H1 (cell line): ENCODE measurements at regions not wholly inside any gene's neighbourhood (a gene's known extent, or its start where the extent isn't known, plus 50 kb on each side); places are given as distances from the start of the nearest gene placed in this dataset.

Source experiments
- CTCF ChIA-PET: fragments of 300-600 bp; sonication (Branson Sonifier 250); formaldehyde crosslinking; loops from one replicate; lab custom pipeline; 2021; ENCODE audit not compliant: partially characterized antibody; lab: Charles Lee
- POLR2A ChIA-PET: fragments of 300-600 bp; sonication (Branson Sonifier 250); formaldehyde crosslinking; loops from one replicate; lab custom pipeline; 2021; ENCODE audit warnings: inconsistent platforms; ENCODE audit not compliant: partially characterized antibody; lab: Charles Lee
- DNase-seq, 2 experiments: peaks; one replicate each; pipeline versions ENCODE4 v3.0.0 to v3.0.0-alpha.2; 2010 to 2022; ENCODE audit warnings: low spot score in 2 of 2, low read depth in 1 of 2, mixed read lengths in 1 of 2
- FAIRE-seq: peaks from 2 replicates; lab custom pipeline; 2011; peaks lifted over from hg19 to GRCh38; lab: Jason Lieb, UNC
- H2AFZ ChIP-seq: 2 replicates; pipeline ENCODE4 v1.8.1; 2012; ENCODE audit warnings: low read length, inconsistent platforms
- H2AK5ac ChIP-seq: 2 replicates; pipeline ENCODE4 v1.6.1; 2013; ENCODE audit warnings: low read depth, low read length
- H2BK120ac ChIP-seq: replicated peaks from 2 replicates; pipeline ENCODE3; 2013; ENCODE audit warnings: low read depth, low read length, inconsistent platforms
- H2BK12ac ChIP-seq: 2 replicates; pipeline ENCODE4 v1.6.1; 2013; ENCODE audit warnings: low read depth, low read length
- H2BK15ac ChIP-seq: 2 replicates; pipeline ENCODE4 v1.6.1; 2013; ENCODE audit warnings: low read length
- H2BK20ac ChIP-seq: 2 replicates; pipeline ENCODE4 v1.6.1; 2013; ENCODE audit warnings: low read length
- H2BK5ac ChIP-seq: 2 replicates; pipeline ENCODE4 v1.6.1; 2013; ENCODE audit warnings: low read depth, low read length
- H3K14ac ChIP-seq: 2 replicates; pipeline ENCODE4 v1.6.1; 2013; ENCODE audit warnings: inconsistent platforms; ENCODE audit not compliant: insufficient read length
- H3K18ac ChIP-seq: 2 replicates; pipeline ENCODE4 v1.6.1; 2013; ENCODE audit warnings: low read length; ENCODE audit errors: extremely low read depth
- H3K23ac ChIP-seq: 2 replicates; pipeline ENCODE4 v1.6.1; 2013; ENCODE audit warnings: inconsistent platforms; ENCODE audit not compliant: insufficient read length
- H3K23me2 ChIP-seq: 2 replicates; pipeline ENCODE4 v1.6.1; 2013; ENCODE audit warnings: low read depth, low read length
- H3K27ac ChIP-seq: 2 replicates; pipeline ENCODE4 v1.6.1; 2011; ENCODE audit warnings: low read depth, low read length, inconsistent platforms
- H3K27me3 ChIP-seq, 4 experiments: replicated peaks in 1 of 4; 1 replicate in 1 of 4; 2 replicates in 3 of 4; pipeline versions ENCODE4 v1.6.1 to v1.8.1; 2011 to 2013; ENCODE audit warnings: low read length in 3 of 4, mild to moderate bottlenecking in 3 of 4, inconsistent platforms in 2 of 4, mixed read lengths in 2 of 4, moderate library complexity in 1 of 4; ENCODE audit not compliant: control insufficient read depth in 3 of 4, insufficient read depth in 3 of 4; ENCODE audit errors: extremely low read depth in 1 of 4
- H3K36me3 ChIP-seq, 4 experiments: 2 replicates each; pipeline versions ENCODE4 v1.6.1 to v1.8.1; 2011 to 2013; ENCODE audit warnings: mild to moderate bottlenecking in 4 of 4, low read length in 3 of 4, moderate library complexity in 2 of 4, control low read depth in 1 of 4, inconsistent platforms in 1 of 4; ENCODE audit not compliant: insufficient read depth in 4 of 4, control insufficient read depth in 2 of 4
- H3K4ac ChIP-seq: replicated peaks from 2 replicates; pipeline ENCODE3; 2013; ENCODE audit warnings: low read length, low read depth, mixed read lengths, inconsistent platforms; ENCODE audit not compliant: insufficient read length
- H3K4me1 ChIP-seq, 4 experiments: replicated peaks in 1 of 4; 1 replicate in 1 of 4; 2 replicates in 3 of 4; pipeline versions ENCODE4 v1.6.1 to v1.8.1; 2011 to 2013; ENCODE audit warnings: low read length in 3 of 4, inconsistent platforms in 2 of 4, mixed read lengths in 1 of 4; ENCODE audit not compliant: insufficient read depth in 4 of 4, control insufficient read depth in 3 of 4
- H3K4me2 ChIP-seq, 2 experiments: 2 replicates each; pipeline versions ENCODE4 v1.6.1 to v1.8.1; 2011 to 2013; ENCODE audit warnings: low read depth in 2 of 2, low read length in 2 of 2, control low read depth in 1 of 2, inconsistent platforms in 1 of 2, mild to moderate bottlenecking in 1 of 2; ENCODE audit not compliant: insufficient read depth in 1 of 2
- H3K4me3 ChIP-seq, 4 experiments: fragments of 200-600, 300-600 bp in 1 of 4; sonication (generic), shearing (Covaris generic), sonication (Bioruptor Twin) in 1 of 4; 2 replicates each; pipeline versions ENCODE4 v1.5.1 to v1.8.1; 2011 to 2016; ENCODE audit warnings: low read length in 4 of 4, low read depth in 3 of 4, control low read depth in 2 of 4, inconsistent platforms in 2 of 4, mild to moderate bottlenecking in 2 of 4, mixed read lengths in 1 of 4, moderate library complexity in 1 of 4; ENCODE audit not compliant: insufficient read depth in 2 of 4; ENCODE audit errors: extremely low read depth in 1 of 4
- H3K56ac ChIP-seq: replicated peaks from 2 replicates; pipeline ENCODE3; 2013; ENCODE audit warnings: low read depth, mild to moderate bottlenecking, mixed read lengths, low read length, inconsistent platforms; ENCODE audit not compliant: insufficient read length
- H3K79me1 ChIP-seq: 2 replicates; pipeline ENCODE4 v1.6.1; 2013; ENCODE audit warnings: low read depth, low read length, control low read depth
- H3K79me2 ChIP-seq, 2 experiments: 2 replicates each; pipeline versions ENCODE4 v1.6.1 to v1.8.1; 2012 to 2013; ENCODE audit warnings: low read length in 2 of 2, mild to moderate bottlenecking in 2 of 2, inconsistent platforms in 1 of 2; ENCODE audit not compliant: insufficient read depth in 2 of 2, control insufficient read depth in 1 of 2
- H3K9ac ChIP-seq, 4 experiments: replicated peaks in 1 of 4; 1 replicate in 1 of 4; 2 replicates in 3 of 4; pipeline versions ENCODE4 v1.6.1 to v1.8.1; 2011 to 2013; ENCODE audit warnings: low read depth in 3 of 4, low read length in 3 of 4, control low read depth in 2 of 4, mild to moderate bottlenecking in 2 of 4, moderate library complexity in 2 of 4, inconsistent platforms in 1 of 4; ENCODE audit errors: extremely low read depth in 1 of 4
- H3K9me3 ChIP-seq, 2 experiments: 2 replicates each; pipeline versions ENCODE4 v1.6.1 to v1.8.1; 2012 to 2013; ENCODE audit warnings: mild to moderate bottlenecking in 2 of 2, moderate library complexity in 2 of 2, control low read depth in 1 of 2, inconsistent platforms in 1 of 2, low read depth in 1 of 2, low read length in 1 of 2, mixed read lengths in 1 of 2; ENCODE audit not compliant: insufficient read depth in 2 of 2
- H4K20me1 ChIP-seq, 2 experiments: replicated peaks in 1 of 2; 2 replicates each; pipeline versions ENCODE3 to v1.8.1; 2011 to 2013; ENCODE audit warnings: inconsistent platforms in 2 of 2, low read length in 2 of 2, mild to moderate bottlenecking in 1 of 2; ENCODE audit not compliant: insufficient read depth in 2 of 2, control insufficient read depth in 1 of 2
- H4K5ac ChIP-seq: 2 replicates; pipeline ENCODE4 v1.6.1; 2013; ENCODE audit warnings: low read length, low read depth, mixed read lengths, inconsistent platforms; ENCODE audit not compliant: insufficient read length
- H4K8ac ChIP-seq: 2 replicates; pipeline ENCODE4 v1.8.0; 2013; ENCODE audit warnings: mild to moderate bottlenecking, moderate library complexity, low read length, inconsistent platforms; ENCODE audit not compliant: insufficient read depth; ENCODE audit errors: extremely low read depth
- H4K91ac ChIP-seq: replicated peaks from 2 replicates; pipeline ENCODE3; 2013; ENCODE audit warnings: low read length, mixed read lengths, inconsistent platforms; ENCODE audit not compliant: insufficient read length
- BRCA1 ChIP-seq: IDR thresholded peaks from 2 replicates; pipeline ENCODE4 v1.6.1; 2012; ENCODE audit warnings: low read depth, low read length, improper control_type of control experiment
- FOSL1 ChIP-seq: IDR thresholded peaks from 2 replicates; pipeline ENCODE4 v1.6.1; 2011; ENCODE audit warnings: mild to moderate bottlenecking, low read depth, low read length, moderate library complexity; ENCODE audit not compliant: insufficient read depth
- NANOG ChIP-seq: IDR thresholded peaks from 2 replicates; pipeline ENCODE4 v1.6.1; 2011; ENCODE audit warnings: low read length, low read depth, mild to moderate bottlenecking, inconsistent platforms; ENCODE audit not compliant: insufficient read depth, poor library complexity, severe bottlenecking
- PHF8 ChIP-seq: fragments of 200-600 bp; sonication (generic); conservative IDR thresholded peaks from 2 replicates; pipeline ENCODE4 v1.7.1; 2012; ENCODE audit warnings: low read depth, mild to moderate bottlenecking, inconsistent platforms, low read length, moderate library complexity
- POLR2AphosphoS5 ChIP-seq: IDR thresholded peaks from 2 replicates; pipeline ENCODE4 v1.6.1; 2011; ENCODE audit warnings: low read depth, low read length
- POU5F1 ChIP-seq: IDR thresholded peaks from 2 replicates; pipeline ENCODE4 v1.6.1; 2011; ENCODE audit warnings: low read depth, mild to moderate bottlenecking, low read length, moderate library complexity
- RAD21 ChIP-seq, 2 experiments: IDR thresholded peaks in 1 of 2; conservative IDR thresholded peaks in 1 of 2; 2 replicates each; pipeline ENCODE4 v1.6.1; 2011; ENCODE audit warnings: low read depth in 2 of 2, low read length in 2 of 2, improper control_type of control experiment in 1 of 2, inconsistent platforms in 1 of 2, mild to moderate bottlenecking in 1 of 2, moderate library complexity in 1 of 2
- RBBP5 ChIP-seq: IDR thresholded peaks from 2 replicates; pipeline ENCODE4 v1.7.1; 2012; ENCODE audit warnings: low read depth, mild to moderate bottlenecking, inconsistent platforms, low read length, moderate library complexity, borderline replicate concordance
- SP2 ChIP-seq: IDR thresholded peaks from 2 replicates; pipeline ENCODE4 v1.6.1; 2012; ENCODE audit warnings: mild to moderate bottlenecking, low read length, inconsistent platforms
- WGBS, 2 experiments: shearing (Covaris generic) in 1 of 2; methylation state at CpG; one replicate each; pipeline versions ENCODE4 v1.1.6 to v1.1.7; 2013 to 2015; ENCODE audit warnings: low lambda C conversion rate in 2 of 2, mixed read lengths in 2 of 2, inconsistent platforms in 1 of 2, low coverage in 1 of 2, missing lambda C conversion rate in 1 of 2; ENCODE audit not compliant: insufficient replicate concordance in 2 of 2, insufficient coverage in 1 of 2, insufficient read length in 1 of 2; ENCODE audit errors: extremely low coverage in 1 of 2, missing lambda C conversion rate in 1 of 2; 5-methylcytosine and 5-hydroxymethylcytosine counted together

DNA sequence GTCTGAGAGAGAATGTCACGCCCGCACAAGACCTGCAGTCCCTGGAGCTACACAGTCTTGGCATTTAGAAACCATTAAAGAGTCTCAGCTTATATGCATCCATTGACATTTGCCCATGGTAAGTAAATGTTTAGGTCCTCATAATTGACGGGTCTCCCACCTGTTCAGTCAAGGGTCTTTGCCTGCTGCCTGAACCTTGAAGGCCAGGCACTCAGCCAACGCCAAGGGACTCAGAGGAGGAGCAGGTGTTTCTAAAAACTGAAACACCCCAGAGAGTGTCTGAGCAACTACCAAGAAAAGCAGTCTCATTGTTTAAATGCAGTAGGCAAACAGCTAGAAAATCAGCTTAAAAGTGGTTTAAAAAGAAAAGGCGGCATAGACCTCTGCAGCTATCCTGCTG lies 264.7 kb upstream of the AKR1E2 start:
- Histone ChIP-seq H2AFZ (no peak overlapping the region), H4K5ac (no peak overlapping the region), H3K4me3 (no peak overlapping the region), H4K8ac (no peak overlapping the region), H3K14ac (no peak overlapping the region), H3K9me3 (no peaks in the 10 kb centered on the region), H2BK20ac (no peak overlapping the region), H3K23ac (no peak overlapping the region), H3K4ac (no peak overlapping the region), H3K4me1 (no peaks in the 10 kb centered on the region; a peak in 1 of 7 replicates), H2BK15ac (no peak overlapping the region), H3K4me2 (no peak overlapping the region), H2BK5ac (no peak overlapping the region), H3K36me3 (no peaks in the 10 kb centered on the region), H3K79me2 (no peaks in the 10 kb centered on the region), H3K27ac (no peak overlapping the region), H2AK5ac (no peak overlapping the region), H4K20me1 (no peaks in the 10 kb centered on the region), H3K9ac (no peak overlapping the region), H3K23me2 (no peaks in the 10 kb centered on the region), H3K27me3 (no peaks in the 10 kb centered on the region), H3K18ac (no peak overlapping the region), H4K91ac (no peak overlapping the region), H3K79me1 (no peaks in the 10 kb centered on the region), H2BK120ac (no peak overlapping the region), H3K56ac (no peak overlapping the region), H2BK12ac (no peak overlapping the region)
- TF ChIP-seq NANOG = no peak
- no peak for TF ChIP-seq POLR2AphosphoS5
- no peak for TF ChIP-seq FOSL1
- no peak for TF ChIP-seq BRCA1
- no peak for TF ChIP-seq RBBP5
- no peak for TF ChIP-seq RAD21 (IDR thresholded peaks at IDR 0.05 in 1 of 2, conservative IDR thresholded peaks at IDR 0.05 in 1 of 2; ENCODE audit: low read depth in 2 of 2, low read length in 2 of 2)
- TF ChIP-seq POU5F1 = no peak
- no peak for TF ChIP-seq SP2
- TF ChIP-seq PHF8 = no peak
- POLR2A ChIA-PET = no interaction called here
- CTCF ChIA-PET = no interaction called here
- no peak for DNase-seq
- FAIRE-seq = no peak
- WGBS, 2 experiments = 91% methylated on average over 5 of the region's 5 CpGs; no CpG with 5 or more reads in 1 of the 2 experiments
